ENCODE measurements at regions not wholly inside any gene's neighbourhood (a gene's known extent, or its start where the extent isn't known, plus 50 kb on each side); places are given as distances from the start of the nearest gene placed in this dataset.

- TF ChIP-seq EZH2phosphoT487 (IDR thresholded peaks at IDR 0.05; ENCODE audit: low read length): no peak
- no peak for TF ChIP-seq EZH2 (optimal IDR thresholded peaks at IDR 0.05; ENCODE audit: low read depth, low read length)
- TF ChIP-seq CTCF (IDR thresholded peaks at IDR 0.05; ENCODE audit: low read length): no peak
- Histone ChIP-seq H3K79me2 (ENCODE audit: low read length) (no peaks in the 10 kb centered on the region), H3K4me3 (ENCODE audit: low read length) (no peak overlapping the region), H3K27me3 (replicated peaks; ENCODE audit: insufficient read depth, low read length) (no peaks in the 10 kb centered on the region), H3K4me1 (ENCODE audit: low read length) (no peaks in the 10 kb centered on the region), H4K20me1 (ENCODE audit: insufficient read depth, low read length) (no peaks in the 10 kb centered on the region), H3K27ac (ENCODE audit: low read length) (no peak overlapping the region), H2AFZ (ENCODE audit: low read length) (no peak overlapping the region), H3F3A (ENCODE audit: insufficient read depth, low read length) (no peaks in the 10 kb centered on the region), H3K9me2 (replicated peaks; ENCODE audit: insufficient read depth, low read length) (no peaks in the 10 kb centered on the region), H3K9ac (ENCODE audit: low read length) (no peak overlapping the region), H3K9me3 (replicated peaks; ENCODE audit: insufficient read depth, low read length) (no peaks in the 10 kb centered on the region), H3K36me3 (replicated peaks; ENCODE audit: insufficient read depth, low read length) (no peaks in the 10 kb centered on the region), H3K4me2 (ENCODE audit: low read depth, low read length) (no peak overlapping the region)
- no peak for DNase-seq
These were observed 1010.4 kb downstream of the TBC1D22A start for GRCh38 chr22:47772864-47773263.

DNA sequence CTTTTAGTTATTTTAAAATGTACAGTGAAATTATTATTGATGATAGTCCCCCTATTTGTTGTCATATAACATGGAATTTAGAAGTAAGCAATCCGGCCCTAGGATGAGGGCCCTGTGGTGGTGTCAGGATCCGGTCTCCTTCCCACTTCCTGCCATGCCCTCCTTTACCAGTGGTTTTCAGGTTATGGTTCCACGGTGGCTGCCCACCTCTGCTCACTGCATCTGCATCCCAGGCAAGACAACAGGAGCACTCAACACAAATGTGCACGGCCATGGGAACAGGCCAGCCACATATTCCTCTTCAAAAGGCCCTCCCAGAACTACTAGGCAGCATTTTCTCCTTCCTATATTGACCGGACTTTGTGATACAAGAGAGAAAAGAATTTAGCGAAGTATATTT is 1007.2 kb downstream of the TBC1D22A start:
- H3K9ac ChIP-seq (ENCODE audit: low read length): no peak overlapping the region
- TF ChIP-seq CTCF (IDR thresholded peaks at IDR 0.05; ENCODE audit: low read length) (no peak), EZH2 (optimal IDR thresholded peaks at IDR 0.05; ENCODE audit: low read depth, low read length) (no peak), EZH2phosphoT487 (IDR thresholded peaks at IDR 0.05; ENCODE audit: low read length) (no peak)
- H4K20me1 ChIP-seq (ENCODE audit: insufficient read depth, low read length): no peaks in the 10 kb centered on the region
- H3F3A ChIP-seq (ENCODE audit: insufficient read depth, low read length): no peaks in the 10 kb centered on the region
- no peaks in the 10 kb centered on the region for H3K4me1 ChIP-seq (ENCODE audit: low read length)
- H3K4me3 ChIP-seq (ENCODE audit: low read length): no peak overlapping the region
- H3K79me2 ChIP-seq (ENCODE audit: low read length): no peaks in the 10 kb centered on the region
- no peak for DNase-seq
- no peak overlapping the region for H3K27ac ChIP-seq (ENCODE audit: low read length)
- H3K36me3 ChIP-seq (replicated peaks; ENCODE audit: insufficient read depth, low read length): no peaks in the 10 kb centered on the region
- H3K9me2 ChIP-seq (replicated peaks; ENCODE audit: insufficient read depth, low read length): no peaks in the 10 kb centered on the region
- no peak overlapping the region for H3K4me2 ChIP-seq (ENCODE audit: low read depth, low read length)
- no peaks in the 10 kb centered on the region for H3K27me3 ChIP-seq (replicated peaks; ENCODE audit: insufficient read depth, low read length)
- no peak overlapping the region for H2AFZ ChIP-seq (ENCODE audit: low read length)
- no peaks in the 10 kb centered on the region for H3K9me3 ChIP-seq (replicated peaks; ENCODE audit: insufficient read depth, low read length)

GRCh38 chr22:47768027-47768426 is 1005.6 kb downstream of the TBC1D22A start:
- H3K4me1 ChIP-seq (ENCODE audit: low read length): no peaks in the 10 kb centered on the region
- H3K27me3 ChIP-seq (replicated peaks; ENCODE audit: insufficient read depth, low read length): no peaks in the 10 kb centered on the region
- H3K79me2 ChIP-seq (ENCODE audit: low read length): no peaks in the 10 kb centered on the region
- H3K4me3 ChIP-seq (ENCODE audit: low read length): no peak overlapping the region
- TF ChIP-seq EZH2 (optimal IDR thresholded peaks at IDR 0.05; ENCODE audit: low read depth, low read length) (no peak), CTCF (IDR thresholded peaks at IDR 0.05; ENCODE audit: low read length) (no peak), EZH2phosphoT487 (IDR thresholded peaks at IDR 0.05; ENCODE audit: low read length) (no peak)
- H4K20me1 ChIP-seq (ENCODE audit: insufficient read depth, low read length): no peaks in the 10 kb centered on the region
- no peaks in the 10 kb centered on the region for H3K9me2 ChIP-seq (replicated peaks; ENCODE audit: insufficient read depth, low read length)
- H3K27ac ChIP-seq (ENCODE audit: low read length): no peak overlapping the region
- no peaks in the 10 kb centered on the region for H3K36me3 ChIP-seq (replicated peaks; ENCODE audit: insufficient read depth, low read length)
- no peaks in the 10 kb centered on the region for H3K9me3 ChIP-seq (replicated peaks; ENCODE audit: insufficient read depth, low read length)
- no peak overlapping the region for H3K4me2 ChIP-seq (ENCODE audit: low read depth, low read length)
- no peak overlapping the region for H2AFZ ChIP-seq (ENCODE audit: low read length)
- H3K9ac ChIP-seq (ENCODE audit: low read length): no peak overlapping the region
- DNase-seq: no peak
- H3F3A ChIP-seq (ENCODE audit: insufficient read depth, low read length): no peaks in the 10 kb centered on the region

Measured in MM.1S (cell line).